Ovary (tissue), 7 donors: ENCODE measurements at regions not wholly inside any gene's neighbourhood (a gene's known extent, or its start where the extent isn't known, plus 50 kb on each side); places are given as distances from the start of the nearest gene placed in this dataset.

ENCODE experiments used
- DNase-seq, 5 donors: peaks; one replicate each; pipeline ENCODE4 v3.0.0-alpha.2; 2019 to 2020
- H3K27ac ChIP-seq, 2 donors: fragments of 200-600 bp; one replicate each; pipeline versions ENCODE4 v1.5.1 to v1.8.0; 2019 to 2022
- H3K27me3 ChIP-seq: fragments of 200-600 bp; one replicate; pipeline ENCODE4 v1.8.0; 2022
- H3K36me3 ChIP-seq: fragments of 200-600 bp; sonication (generic); one replicate; pipeline ENCODE4 v1.5.1; 2019
- H3K4me1 ChIP-seq: one replicate; pipeline ENCODE4 v1.8.1; 2013; ENCODE audit warnings: mild to moderate bottlenecking, moderate library complexity; ENCODE audit not compliant: insufficient read depth
- H3K4me3 ChIP-seq: fragments of 200-600 bp; sonication (generic); one replicate; pipeline ENCODE4 v1.5.1; 2017
- H3K9me3 ChIP-seq, 2 donors: fragments of 200-600 bp in 1 of 2; sonication (generic) in 1 of 2; one replicate each; pipeline versions ENCODE4 v1.5.1 to v1.8.1; 2013 to 2019; ENCODE audit warnings: mild to moderate bottlenecking in 1 of 2, moderate library complexity in 1 of 2
- EP300 ChIP-seq: sonication (generic); formaldehyde crosslinking; IDR thresholded peaks from one replicate; pipeline ENCODE4 v1.6.1; 2017; ENCODE audit warnings: antibody characterized with exemption
- POLR2A ChIP-seq: fragments of 450-650 bp; IDR thresholded peaks from one replicate; pipeline ENCODE4 v1.6.1; 2017; ENCODE audit warnings: antibody characterized with exemption, mild to moderate bottlenecking, moderate library complexity
- WGBS, 3 donors: extraction: QIAGEN DNeasy Blood & Tissue Kit in 1 of 3; methylation state at CpG; one replicate each; pipeline versions ENCODE4 v1.1.5 to v1.1.7; 2013 to 2017; 5-methylcytosine and 5-hydroxymethylcytosine counted together
- intact Hi-C, 4 donors: fragments of 100-400 bp; cut with DNase I; formaldehyde crosslinking; loops; one replicate each; pipeline versions ENCODE4 v1.11.0 to v1.15.1; 2022 to 2023
- TF ChIP-seq, protein P1 (sequence below), 3 donors: fragments of 450-650 bp in 2 of 3; fragments of 200-600 bp in 1 of 3; IDR thresholded peaks; one replicate each; pipeline versions ENCODE4 v1.5.1 to v1.8.0; 2016 to 2022; ENCODE audit warnings: antibody characterized with exemption in 3 of 3, mild to moderate bottlenecking in 1 of 3
- donor health status: DM: no; HTN: no; CAD: no; lungs with moderate emphysema.
- donor health status: DM: no; HTN: no; CAD: no.
- donor health status: Bipolar disorder and iron deficiency.
- donor health status: DM: no; HTN: no; CAD: no.
- donor health status: DM: yes; HTN: yes; CAD: no.

- intact Hi-C loops: no loop called here
- 90 to 93% (median 92%) methylated on average over 26 of the region's 26 CpGs for WGBS, 3 donors
Observed at GRCh38 chr6:165940366-165940765, 227.3 kb downstream of the TBXT start.

DNA sequence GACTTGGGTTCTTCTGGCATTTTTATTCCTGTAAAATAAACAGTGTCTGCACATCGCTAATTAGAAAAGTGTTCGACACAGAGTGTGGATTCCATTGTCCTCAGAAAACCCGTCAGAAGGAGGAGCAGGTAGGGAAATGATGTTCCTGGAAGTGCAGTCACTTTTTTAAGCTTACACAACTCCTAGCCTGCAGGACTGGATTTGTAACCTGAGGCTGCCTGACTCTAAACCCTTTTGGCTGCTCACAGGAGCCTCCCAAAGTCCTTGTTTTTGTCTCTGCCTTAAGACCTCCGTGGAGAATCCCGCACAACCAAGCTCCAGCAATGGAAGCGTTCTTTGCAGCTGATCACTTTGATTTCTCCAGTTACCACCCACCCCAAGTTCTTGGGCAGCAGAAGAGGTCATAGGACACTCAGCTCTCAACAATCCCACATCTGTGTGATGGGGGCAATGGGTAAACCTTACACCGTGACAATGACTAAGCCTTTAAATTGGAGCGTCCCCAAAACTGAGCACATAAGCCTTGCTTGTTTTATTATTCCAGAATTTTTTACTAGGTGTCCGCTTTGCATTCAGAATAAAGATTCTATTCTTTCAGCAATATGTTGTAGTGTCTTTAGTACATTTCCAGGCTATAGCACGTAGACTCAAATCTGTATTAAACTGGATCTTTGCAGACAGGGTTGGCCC, 227.9 kb downstream of the TBXT start:
- intact Hi-C loops: no loop called here
- Histone ChIP-seq H3K9me3 (no peaks in the 10 kb centered on the region), H3K27me3 (no peaks in the 10 kb centered on the region), H3K4me1 (peaks cover 3% of the 10 kb centered on the region), H3K27ac (no peak overlapping the region), H3K4me3 (no peak overlapping the region), H3K36me3 (no peaks in the 10 kb centered on the region)
- no peak for DNase-seq
- WGBS, 3 donors: 81 to 84% (median 84%) methylated on average over 10 of the region's 10 CpGs
- TF ChIP-seq, protein P1, sequence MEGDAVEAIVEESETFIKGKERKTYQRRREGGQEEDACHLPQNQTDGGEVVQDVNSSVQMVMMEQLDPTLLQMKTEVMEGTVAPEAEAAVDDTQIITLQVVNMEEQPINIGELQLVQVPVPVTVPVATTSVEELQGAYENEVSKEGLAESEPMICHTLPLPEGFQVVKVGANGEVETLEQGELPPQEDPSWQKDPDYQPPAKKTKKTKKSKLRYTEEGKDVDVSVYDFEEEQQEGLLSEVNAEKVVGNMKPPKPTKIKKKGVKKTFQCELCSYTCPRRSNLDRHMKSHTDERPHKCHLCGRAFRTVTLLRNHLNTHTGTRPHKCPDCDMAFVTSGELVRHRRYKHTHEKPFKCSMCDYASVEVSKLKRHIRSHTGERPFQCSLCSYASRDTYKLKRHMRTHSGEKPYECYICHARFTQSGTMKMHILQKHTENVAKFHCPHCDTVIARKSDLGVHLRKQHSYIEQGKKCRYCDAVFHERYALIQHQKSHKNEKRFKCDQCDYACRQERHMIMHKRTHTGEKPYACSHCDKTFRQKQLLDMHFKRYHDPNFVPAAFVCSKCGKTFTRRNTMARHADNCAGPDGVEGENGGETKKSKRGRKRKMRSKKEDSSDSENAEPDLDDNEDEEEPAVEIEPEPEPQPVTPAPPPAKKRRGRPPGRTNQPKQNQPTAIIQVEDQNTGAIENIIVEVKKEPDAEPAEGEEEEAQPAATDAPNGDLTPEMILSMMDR (IDR thresholded peaks at IDR 0.05): no peak
- TF ChIP-seq POLR2A (no peak), EP300 (no peak)

More at GRCh38 chr6:165940366-165940765, 227.3 kb downstream of the TBXT start:
- peaks cover 3% of the 10 kb centered on the region for H3K4me1 ChIP-seq
- H3K4me3 ChIP-seq: no peak overlapping the region
- no peaks in the 10 kb centered on the region for H3K9me3 ChIP-seq
- no peaks in the 10 kb centered on the region for H3K36me3 ChIP-seq
- H3K27ac ChIP-seq: no peak overlapping the region
- H3K27me3 ChIP-seq: no peaks in the 10 kb centered on the region
- TF ChIP-seq EP300 (no peak), POLR2A (no peak)
- TF ChIP-seq, protein P1 (IDR thresholded peaks at IDR 0.05): no peak
- no peak for DNase-seq

GRCh38 chr6:165939047-165939446, 228.6 kb downstream of the TBXT start:
- intact Hi-C loops: no loop called here
- Histone ChIP-seq H3K27me3 (no peaks in the 10 kb centered on the region), H3K36me3 (no peaks in the 10 kb centered on the region), H3K4me3 (no peak overlapping the region), H3K9me3 (no peaks in the 10 kb centered on the region), H3K27ac (no peak overlapping the region), H3K4me1 (peaks cover 3% of the 10 kb centered on the region)
- no peak for DNase-seq
- TF ChIP-seq EP300 (no peak), POLR2A (no peak)
- TF ChIP-seq, protein P1 (IDR thresholded peaks at IDR 0.05): no peak
- WGBS, 3 donors: 84 to 91% (median 85%) methylated on average over 5 of the region's 5 CpGs

- intact Hi-C loops: no loop called here
Observed at GRCh38 chr6:165937564-165938358, 229.9 kb downstream of the TBXT start.

More at GRCh38 chr6:165937564-165938358, 229.9 kb downstream of the TBXT start:
- no peak for DNase-seq
- TF ChIP-seq POLR2A: no peak
- no peak for TF ChIP-seq EP300
- TF ChIP-seq, protein P1 (IDR thresholded peaks at IDR 0.05): no peak
- H3K27me3 ChIP-seq: no peaks in the 10 kb centered on the region
- no peak overlapping the region for H3K27ac ChIP-seq
- peaks cover 3% of the 10 kb centered on the region for H3K4me1 ChIP-seq
- H3K36me3 ChIP-seq: no peaks in the 10 kb centered on the region
- H3K9me3 ChIP-seq: no peaks in the 10 kb centered on the region
- H3K4me3 ChIP-seq: no peak overlapping the region
- WGBS, 3 donors: 50 to 61% (median 60%) methylated on average over 3 of the region's 3 CpGs
